ENCODE measurements at regions not wholly inside any gene's neighbourhood (a gene's known extent, or its start where the extent isn't known, plus 50 kb on each side); places are given as distances from the start of the nearest gene placed in this dataset.

GRCh38 chr10:62610649-62611229 lies 193.8 kb upstream of the ADO start:
- peak; percentile 88 for TF ChIP-seq CTCF (IDR thresholded peaks at IDR 0.05)
- no peak for TF ChIP-seq EZH2phosphoT487 (IDR thresholded peaks at IDR 0.05)
- no peak for TF ChIP-seq EZH2 (IDR thresholded peaks at IDR 0.05)

Measured in neural progenitor cell (in vitro differentiated cells).